Activated CD4-positive, alpha-beta memory T cell treated with anti-CD3 and anti-CD28 coated beads, Interleukin-2, amount 10 ng/mL, durations not matched to agents 7 days and 5 days (primary cell): ENCODE measurements at regions not wholly inside any gene's neighbourhood (a gene's known extent, or its start where the extent isn't known, plus 50 kb on each side); places are given as distances from the start of the nearest gene placed in this dataset.

Source experiments
- CTCF ChIA-PET: fragments of 350-600 bp; sonication (Branson Sonifier 250); formaldehyde crosslinking; loops from one replicate; lab custom pipeline; 2021; ENCODE audit warnings: antibody characterized with exemption, inconsistent platforms; lab: Charles Lee
- POLR2A ChIA-PET: fragments of 350-600 bp; sonication (Branson Sonifier 250); formaldehyde crosslinking; loops from one replicate; lab custom pipeline; 2021; ENCODE audit warnings: antibody characterized with exemption; lab: Charles Lee
- DNase-seq: peaks from one replicate; pipeline ENCODE4 v3.0.0-alpha.2; 2020
- H3K27ac Mint-ChIP-seq: one replicate; pipeline ENCODE4 v1.8.0; 2021; ENCODE audit warnings: mild to moderate bottlenecking, mixed read lengths
- H3K27me3 Mint-ChIP-seq: one replicate; pipeline ENCODE4 v1.8.0; 2021; ENCODE audit warnings: mixed read lengths
- H3K36me3 Mint-ChIP-seq: one replicate; pipeline ENCODE4 v1.8.0; 2021; ENCODE audit warnings: low read depth, mixed read lengths
- H3K4me1 Mint-ChIP-seq: one replicate; pipeline ENCODE4 v1.8.0; 2021; ENCODE audit warnings: mixed read lengths
- H3K4me3 Mint-ChIP-seq: one replicate; pipeline ENCODE4 v1.8.0; 2021; ENCODE audit warnings: mild to moderate bottlenecking, mixed read lengths
- H3K9me3 Mint-ChIP-seq: one replicate; pipeline ENCODE4 v1.8.0; 2021; ENCODE audit warnings: mixed read lengths

DNA sequence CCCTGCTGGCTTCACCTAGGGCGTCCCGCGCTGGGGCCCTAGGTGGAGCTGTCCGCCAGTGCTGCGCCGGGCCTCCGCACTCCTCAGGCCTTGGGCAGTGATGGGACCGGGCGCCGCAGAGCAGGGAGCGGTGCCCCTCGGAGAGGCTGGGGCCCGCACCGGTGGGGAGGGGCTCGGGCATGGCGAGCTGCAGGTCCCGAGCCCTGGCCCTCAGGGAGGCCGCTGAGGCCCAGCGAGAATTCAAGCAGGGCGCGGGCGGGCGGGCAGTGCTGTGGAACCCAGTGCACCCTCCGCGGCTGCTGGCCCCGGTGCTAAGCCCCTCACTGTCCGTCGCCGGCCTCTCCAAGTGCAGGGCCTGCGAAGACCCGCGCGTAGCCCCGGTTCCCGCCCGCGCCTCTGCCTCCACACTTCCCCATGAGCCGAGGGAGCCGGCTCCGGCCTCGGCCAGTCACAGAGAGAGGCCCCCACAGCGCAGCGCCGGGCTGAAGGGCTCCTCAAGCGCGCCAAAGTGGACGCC lies 565.1 kb upstream of the NDST4 start:
- CTCF ChIA-PET: no interaction called here
- Mint-ChIP-seq H3K27me3 (no peaks in the 10 kb centered on the region), H3K4me3 (no peak overlapping the region), H3K4me1 (no peaks in the 10 kb centered on the region), H3K27ac (no peak overlapping the region), H3K9me3 (peaks cover 9% of the 10 kb centered on the region), H3K36me3 (no peaks in the 10 kb centered on the region)
- no peak for DNase-seq
- POLR2A ChIA-PET: no interaction called here

GRCh38 chr4:115675719-115676118 lies 562.3 kb upstream of the NDST4 start:
- DNase-seq: no peak
- CTCF ChIA-PET: interaction anchor here (0.7 kb wide), 1 partner anchor 221 kb away, joined by 3 read pairs; no protein-coding TSS in a partner anchor
- Mint-ChIP-seq H3K36me3 (no peaks in the 10 kb centered on the region), H3K4me1 (no peaks in the 10 kb centered on the region), H3K4me3 (no peak overlapping the region), H3K27me3 (no peaks in the 10 kb centered on the region), H3K27ac (no peak overlapping the region), H3K9me3 (peaks cover 9% of the 10 kb centered on the region)
- POLR2A ChIA-PET: no interaction called here

DNA sequence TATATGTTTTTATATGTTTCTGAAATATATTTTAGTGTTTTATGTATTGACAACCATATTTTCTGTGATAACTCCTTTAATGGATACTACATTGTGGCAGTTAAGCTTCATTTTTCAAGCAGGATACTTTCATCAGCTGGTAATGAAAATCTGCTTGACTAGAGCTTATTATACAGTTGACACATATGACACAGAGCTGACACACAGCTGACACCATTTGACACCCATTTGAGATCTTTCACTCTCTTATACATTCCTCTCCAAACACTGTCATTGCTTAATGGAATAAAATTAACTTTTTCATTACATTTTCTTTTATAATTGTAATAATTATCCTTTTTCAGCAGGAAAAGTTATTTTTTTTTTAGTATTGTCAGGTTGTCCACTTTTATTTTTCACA lies 561.1 kb upstream of the NDST4 start:
- Mint-ChIP-seq H3K9me3 (peaks cover 7% of the 10 kb centered on the region), H3K4me3 (no peak overlapping the region), H3K36me3 (no peaks in the 10 kb centered on the region), H3K4me1 (no peaks in the 10 kb centered on the region), H3K27me3 (no peaks in the 10 kb centered on the region), H3K27ac (no peak overlapping the region)
- POLR2A ChIA-PET: no interaction called here
- CTCF ChIA-PET: no interaction called here
- DNase-seq: no peak

- CTCF ChIA-PET: no interaction called here
- POLR2A ChIA-PET: no interaction called here
Measured at GRCh38 chr4:115671581-115671980, 558.2 kb upstream of the NDST4 start.

DNA sequence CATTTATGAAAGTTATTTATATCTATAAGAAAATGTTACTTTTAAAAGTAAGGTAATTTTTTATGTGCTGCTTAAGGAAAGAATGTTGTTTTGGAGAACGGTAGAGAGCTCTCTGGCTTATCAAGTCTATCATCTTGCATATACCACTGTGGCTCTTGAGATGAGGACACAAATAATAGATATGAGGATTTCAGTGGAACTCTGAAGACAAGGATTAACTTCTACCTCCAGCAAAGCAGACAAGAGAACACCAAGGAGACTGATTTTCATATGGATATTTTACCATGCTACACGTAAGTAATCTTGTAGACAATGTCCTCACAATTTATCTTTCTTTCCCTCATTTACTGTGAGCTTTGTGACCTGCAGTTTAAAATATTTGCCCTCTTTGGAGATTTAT lies 557.5 kb upstream of the NDST4 start:
- no peak overlapping the region for H3K27ac Mint-ChIP-seq
- no peaks in the 10 kb centered on the region for H3K4me1 Mint-ChIP-seq
- H3K4me3 Mint-ChIP-seq: no peak overlapping the region
- no peaks in the 10 kb centered on the region for H3K27me3 Mint-ChIP-seq
- ChIA-PET POLR2A (no interaction called here), CTCF (no interaction called here)
- no peaks in the 10 kb centered on the region for H3K9me3 Mint-ChIP-seq
- no peaks in the 10 kb centered on the region for H3K36me3 Mint-ChIP-seq
- DNase-seq: no peak

More at GRCh38 chr4:115671581-115671980, 558.2 kb upstream of the NDST4 start:
- Mint-ChIP-seq H3K27ac (no peak overlapping the region), H3K27me3 (no peaks in the 10 kb centered on the region), H3K9me3 (no peaks in the 10 kb centered on the region), H3K36me3 (no peaks in the 10 kb centered on the region), H3K4me1 (no peaks in the 10 kb centered on the region), H3K4me3 (no peak overlapping the region)
- no peak for DNase-seq

DNA sequence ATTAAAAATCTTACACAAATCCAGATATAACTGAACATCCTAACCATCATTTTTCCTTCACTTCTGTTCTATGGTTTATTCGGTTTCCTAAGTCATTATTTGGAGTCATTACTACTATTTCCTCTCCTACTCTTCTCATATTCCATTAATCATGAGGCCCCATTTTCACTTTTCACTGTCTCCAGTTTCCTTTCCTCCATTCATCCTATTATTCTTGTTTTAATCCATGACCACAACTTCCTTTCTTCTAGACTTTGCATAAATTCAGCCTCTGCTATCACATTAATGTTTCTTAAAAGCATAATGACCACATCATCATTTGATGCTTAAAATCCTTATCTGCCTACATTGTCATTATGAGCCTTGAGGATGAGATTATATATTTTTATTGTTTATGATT lies 555.0 kb upstream of the NDST4 start:
- Mint-ChIP-seq H3K4me3 (no peak overlapping the region), H3K27ac (no peak overlapping the region), H3K36me3 (no peaks in the 10 kb centered on the region), H3K4me1 (no peaks in the 10 kb centered on the region), H3K9me3 (no peaks in the 10 kb centered on the region), H3K27me3 (no peaks in the 10 kb centered on the region)
- ChIA-PET CTCF (no interaction called here), POLR2A (no interaction called here)
- no peak for DNase-seq

DNA sequence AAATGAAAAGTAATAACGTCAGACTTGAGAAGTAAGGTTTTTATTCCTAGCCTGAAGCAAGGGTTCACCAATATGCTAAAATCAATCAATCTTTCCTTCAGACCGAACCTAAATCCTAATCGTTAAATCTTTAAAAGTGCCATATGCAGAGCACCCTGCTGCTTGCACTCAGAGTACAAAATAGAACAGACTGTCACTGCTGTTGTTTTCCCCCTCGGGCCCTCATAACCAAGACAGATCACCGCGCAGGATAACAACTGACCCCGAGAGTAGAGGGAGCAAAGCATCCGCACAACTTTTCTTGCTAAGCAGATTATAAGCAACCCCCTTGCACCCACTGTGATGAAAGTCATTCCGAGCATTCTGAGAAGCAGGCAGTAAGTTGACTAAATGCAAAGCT lies 550.9 kb upstream of the NDST4 start:
- H3K4me1 Mint-ChIP-seq: no peaks in the 10 kb centered on the region
- no peak overlapping the region for H3K4me3 Mint-ChIP-seq
- H3K9me3 Mint-ChIP-seq: no peaks in the 10 kb centered on the region
- H3K36me3 Mint-ChIP-seq: no peaks in the 10 kb centered on the region
- no peaks in the 10 kb centered on the region for H3K27me3 Mint-ChIP-seq
- no peak overlapping the region for H3K27ac Mint-ChIP-seq
- ChIA-PET POLR2A (no interaction called here), CTCF (no interaction called here)
- DNase-seq: no peak

GRCh38 chr4:115660465-115660864 lies 547.0 kb upstream of the NDST4 start:
- no peak for DNase-seq
- no peak overlapping the region for H3K4me3 Mint-ChIP-seq
- no peaks in the 10 kb centered on the region for H3K27me3 Mint-ChIP-seq
- no peak overlapping the region for H3K27ac Mint-ChIP-seq
- CTCF ChIA-PET: no interaction called here
- H3K4me1 Mint-ChIP-seq: no peaks in the 10 kb centered on the region
- no peaks in the 10 kb centered on the region for H3K9me3 Mint-ChIP-seq
- H3K36me3 Mint-ChIP-seq: no peaks in the 10 kb centered on the region
- POLR2A ChIA-PET: no interaction called here

- Mint-ChIP-seq H3K27me3 (no peaks in the 10 kb centered on the region), H3K4me3 (no peak overlapping the region), H3K27ac (no peak overlapping the region), H3K4me1 (no peaks in the 10 kb centered on the region), H3K36me3 (no peaks in the 10 kb centered on the region), H3K9me3 (peaks cover 4% of the 10 kb centered on the region)
- DNase-seq: no peak
- ChIA-PET CTCF (no interaction called here), POLR2A (no interaction called here)
Measured at GRCh38 chr4:115657991-115658650, 544.7 kb upstream of the NDST4 start.

DNA sequence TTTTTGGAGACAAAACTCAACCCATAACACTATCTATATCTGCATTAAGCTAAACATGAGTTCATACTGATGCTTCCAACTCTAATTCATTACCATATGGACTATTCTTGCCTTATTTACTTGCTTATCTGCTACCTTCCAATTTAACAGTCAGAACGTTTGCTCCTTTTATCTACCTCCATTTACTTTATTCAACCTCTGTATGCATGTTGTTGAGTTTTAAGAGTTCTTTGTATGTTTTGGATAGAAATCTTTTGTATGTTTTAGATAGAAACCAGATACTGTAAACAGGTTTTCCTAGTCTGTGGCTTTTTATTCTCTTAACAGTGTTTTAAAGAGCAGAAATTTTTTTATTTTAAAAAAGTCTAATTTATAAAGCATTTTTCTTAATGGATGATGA lies 542.2 kb upstream of the NDST4 start:
- Mint-ChIP-seq H3K27ac (no peak overlapping the region), H3K4me1 (no peaks in the 10 kb centered on the region), H3K36me3 (no peaks in the 10 kb centered on the region), H3K27me3 (no peaks in the 10 kb centered on the region), H3K4me3 (no peak overlapping the region), H3K9me3 (peaks cover 5% of the 10 kb centered on the region)
- POLR2A ChIA-PET: no interaction called here
- CTCF ChIA-PET: no interaction called here
- DNase-seq: no peak

- H3K4me1 Mint-ChIP-seq: no peaks in the 10 kb centered on the region
- ChIA-PET CTCF (no interaction called here), POLR2A (no interaction called here)
- H3K9me3 Mint-ChIP-seq: peaks cover 5% of the 10 kb centered on the region
- DNase-seq: no peak
- no peak overlapping the region for H3K4me3 Mint-ChIP-seq
- no peak overlapping the region for H3K27ac Mint-ChIP-seq
- no peaks in the 10 kb centered on the region for H3K36me3 Mint-ChIP-seq
- H3K27me3 Mint-ChIP-seq: no peaks in the 10 kb centered on the region
Measured at GRCh38 chr4:115648786-115649185, 535.4 kb upstream of the NDST4 start.

- POLR2A ChIA-PET: no interaction called here
- H3K9me3 Mint-ChIP-seq: no peaks in the 10 kb centered on the region
- DNase-seq: no peak
- H3K4me3 Mint-ChIP-seq: no peak overlapping the region
- H3K36me3 Mint-ChIP-seq: no peaks in the 10 kb centered on the region
- H3K27me3 Mint-ChIP-seq: no peaks in the 10 kb centered on the region
- H3K4me1 Mint-ChIP-seq: no peaks in the 10 kb centered on the region
- CTCF ChIA-PET: no interaction called here
- no peak overlapping the region for H3K27ac Mint-ChIP-seq
Measured at GRCh38 chr4:115629270-115629669, 515.9 kb upstream of the NDST4 start.

DNA sequence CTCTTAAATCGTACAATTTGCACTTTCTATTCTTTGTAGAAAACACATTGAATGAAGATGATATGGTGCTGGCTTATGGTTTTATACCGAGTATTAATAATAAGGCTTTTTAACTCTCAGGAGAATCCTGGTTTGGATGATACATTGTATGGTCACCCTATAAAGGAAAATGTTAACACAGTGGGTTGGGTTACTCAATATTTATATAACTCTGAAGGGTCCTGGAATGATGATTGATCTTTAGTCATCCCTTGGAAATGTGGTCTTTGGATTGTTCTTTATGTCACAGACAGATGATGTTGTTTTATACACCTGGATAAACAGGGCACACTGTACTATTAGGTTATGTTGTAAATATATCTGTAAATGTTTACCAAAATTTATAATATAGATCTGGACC lies 496.2 kb upstream of the NDST4 start:
- CTCF ChIA-PET: no interaction called here
- Mint-ChIP-seq H3K27ac (no peak overlapping the region), H3K36me3 (no peaks in the 10 kb centered on the region)

GRCh38 chr4:115607311-115607710 lies 493.9 kb upstream of the NDST4 start:
- ChIA-PET CTCF (no interaction called here), POLR2A (no interaction called here)
- no peaks in the 10 kb centered on the region for H3K27me3 Mint-ChIP-seq
- no peak overlapping the region for H3K27ac Mint-ChIP-seq
- DNase-seq: no peak
- H3K4me3 Mint-ChIP-seq: no peak overlapping the region
- peaks cover under 1% of the 10 kb centered on the region for H3K9me3 Mint-ChIP-seq
- H3K4me1 Mint-ChIP-seq: no peaks in the 10 kb centered on the region
- no peaks in the 10 kb centered on the region for H3K36me3 Mint-ChIP-seq

More for the DNA sequence above, 496.2 kb upstream of the NDST4 start:
- Mint-ChIP-seq H3K9me3 (peaks cover 2% of the 10 kb centered on the region), H3K27me3 (no peaks in the 10 kb centered on the region), H3K4me3 (no peak overlapping the region), H3K4me1 (no peaks in the 10 kb centered on the region)
- no peak for DNase-seq
- POLR2A ChIA-PET: no interaction called here
